Breast epithelium (tissue), 4 donors: ENCODE measurements at regions not wholly inside any gene's neighbourhood (a gene's known extent, or its start where the extent isn't known, plus 50 kb on each side); places are given as distances from the start of the nearest gene placed in this dataset.
A peak's percentile ranks its signal among the peaks of the same experiment; 100 is the strongest.

ENCODE experiments used
- DNase-seq, 2 donors: peaks; one replicate each; pipeline ENCODE4 v3.0.0-alpha.2; 2019; ENCODE audit warnings: low spot score in 2 of 2
- H3K27ac ChIP-seq, 2 donors: fragments of 200-600 bp; sonication (generic) in 1 of 2; one replicate each; pipeline ENCODE4 v1.5.1; 2016 to 2019; ENCODE audit warnings: mild to moderate bottlenecking in 1 of 2
- H3K27me3 ChIP-seq, 2 donors: fragments of 200-600 bp; sonication (generic) in 1 of 2; one replicate each; pipeline versions ENCODE4 v1.5.1 to v1.6.0; 2017 to 2019; ENCODE audit warnings: control low read depth in 1 of 2, mild to moderate bottlenecking in 1 of 2
- H3K36me3 ChIP-seq: fragments of 200-600 bp; one replicate; pipeline ENCODE4 v1.5.1; 2019
- H3K4me1 ChIP-seq, 2 donors: fragments of 200-600 bp; sonication (generic); one replicate each; pipeline ENCODE4 v1.5.1; 2016 to 2019; ENCODE audit warnings: control low read depth in 1 of 2
- H3K4me3 ChIP-seq, 3 donors: fragments of 200-600 bp; sonication (generic); 1 replicate in 2 of 3; 2 replicates in 1 of 3; pipeline ENCODE4 v1.5.1; 2016 to 2019; ENCODE audit warnings: mild to moderate bottlenecking in 3 of 3, moderate library complexity in 2 of 3
- H3K9me3 ChIP-seq, 2 donors: fragments of 200-600 bp; sonication (generic) in 1 of 2; one replicate each; pipeline ENCODE4 v1.5.1; 2016 to 2019; ENCODE audit warnings: control low read depth in 1 of 2
- POLR2A ChIP-seq: fragments of 450-650 bp; IDR thresholded peaks from one replicate; pipeline ENCODE4 v1.6.1; 2016; ENCODE audit warnings: antibody characterized with exemption, mild to moderate bottlenecking, moderate library complexity
- POLR2AphosphoS5 ChIP-seq, 3 donors: sonication (generic); formaldehyde crosslinking; IDR thresholded peaks; one replicate each; pipeline ENCODE4 v1.6.1; 2017; ENCODE audit warnings: antibody characterized with exemption in 3 of 3
- intact Hi-C: fragments of 100-400 bp; cut with DNase I; formaldehyde crosslinking; loops from one replicate; pipeline ENCODE4 v1.15.1; 2023; ENCODE audit warnings: low total_unique reads
- TF ChIP-seq, protein P1 (sequence below), 3 donors: fragments of 450-650 bp; IDR thresholded peaks; one replicate each; pipeline ENCODE4 v1.5.1; 2016 to 2017; ENCODE audit warnings: antibody characterized with exemption in 3 of 3, mild to moderate bottlenecking in 3 of 3, moderate library complexity in 3 of 3

DNA sequence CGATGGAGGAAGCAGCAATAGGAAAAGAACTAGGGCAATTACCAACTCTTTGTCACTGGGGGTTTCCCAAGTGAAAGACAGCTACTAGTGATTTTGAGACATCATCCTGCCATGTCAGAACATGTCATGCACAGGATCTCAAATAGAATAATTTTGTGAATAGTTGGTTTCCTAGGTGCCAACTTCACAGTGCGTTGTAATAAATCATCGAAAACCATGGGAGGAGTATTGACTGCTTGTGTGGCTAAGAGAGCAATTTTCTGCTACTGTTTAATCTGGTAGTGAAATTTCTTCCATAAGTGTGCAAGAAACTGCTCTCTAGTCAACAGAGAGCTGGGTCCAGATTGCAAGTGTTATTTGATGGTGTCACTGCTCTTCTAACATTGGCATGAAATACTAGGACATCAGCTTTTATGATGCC lies 168.6 kb downstream of the NNT start:
- no peak overlapping the region for H3K27ac ChIP-seq
- H3K4me3 ChIP-seq = no peak overlapping the region
- no peak for DNase-seq
- no peaks in the 10 kb centered on the region for H3K36me3 ChIP-seq
- H3K27me3 ChIP-seq = no peaks in the 10 kb centered on the region
- H3K4me1 ChIP-seq = no peaks in the 10 kb centered on the region
- intact Hi-C loops = no loop called here
- H3K9me3 ChIP-seq = no peaks in the 10 kb centered on the region
- no peak for TF ChIP-seq POLR2A
- TF ChIP-seq, protein P1, sequence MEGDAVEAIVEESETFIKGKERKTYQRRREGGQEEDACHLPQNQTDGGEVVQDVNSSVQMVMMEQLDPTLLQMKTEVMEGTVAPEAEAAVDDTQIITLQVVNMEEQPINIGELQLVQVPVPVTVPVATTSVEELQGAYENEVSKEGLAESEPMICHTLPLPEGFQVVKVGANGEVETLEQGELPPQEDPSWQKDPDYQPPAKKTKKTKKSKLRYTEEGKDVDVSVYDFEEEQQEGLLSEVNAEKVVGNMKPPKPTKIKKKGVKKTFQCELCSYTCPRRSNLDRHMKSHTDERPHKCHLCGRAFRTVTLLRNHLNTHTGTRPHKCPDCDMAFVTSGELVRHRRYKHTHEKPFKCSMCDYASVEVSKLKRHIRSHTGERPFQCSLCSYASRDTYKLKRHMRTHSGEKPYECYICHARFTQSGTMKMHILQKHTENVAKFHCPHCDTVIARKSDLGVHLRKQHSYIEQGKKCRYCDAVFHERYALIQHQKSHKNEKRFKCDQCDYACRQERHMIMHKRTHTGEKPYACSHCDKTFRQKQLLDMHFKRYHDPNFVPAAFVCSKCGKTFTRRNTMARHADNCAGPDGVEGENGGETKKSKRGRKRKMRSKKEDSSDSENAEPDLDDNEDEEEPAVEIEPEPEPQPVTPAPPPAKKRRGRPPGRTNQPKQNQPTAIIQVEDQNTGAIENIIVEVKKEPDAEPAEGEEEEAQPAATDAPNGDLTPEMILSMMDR (IDR thresholded peaks at IDR 0.05) = no peak
- TF ChIP-seq POLR2AphosphoS5 (IDR thresholded peaks at IDR 0.05) = no peak

DNA sequence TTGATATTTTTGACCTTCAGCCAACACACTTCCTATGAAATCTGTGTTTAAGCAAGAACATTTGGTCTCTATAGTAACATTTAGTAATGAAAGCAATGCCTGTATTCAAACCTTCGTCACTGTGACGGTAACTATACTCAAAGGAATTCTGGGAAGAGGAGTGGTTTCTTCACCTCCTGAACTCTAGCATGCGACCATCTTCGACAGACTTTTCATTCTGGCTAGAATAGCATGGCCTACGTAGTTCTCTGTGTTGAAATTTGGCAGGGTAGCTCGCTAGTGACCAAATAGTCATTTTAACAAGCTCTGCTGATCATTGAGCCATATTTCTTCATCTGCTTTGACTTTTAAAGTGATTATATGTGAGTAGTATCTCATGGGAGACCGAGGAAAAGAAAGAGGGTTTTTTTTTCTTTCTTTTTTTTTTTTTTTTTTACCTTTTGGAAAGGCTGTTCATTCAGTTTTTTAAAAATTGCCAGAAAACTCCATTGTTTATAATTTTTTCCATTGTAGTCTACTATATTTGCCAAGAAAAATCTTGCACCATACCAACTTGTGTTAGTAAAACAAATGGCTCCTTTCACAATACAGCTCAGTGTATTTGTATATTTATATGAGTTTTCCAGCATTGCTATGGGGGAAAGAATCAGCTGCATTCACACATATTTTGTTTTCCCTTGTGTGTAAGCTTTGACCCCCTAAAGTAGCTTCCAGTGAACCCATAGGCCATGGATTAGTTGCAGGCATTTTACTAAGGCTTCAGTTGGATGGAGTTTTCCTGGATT lies 166.8 kb downstream of the NNT start:
- intact Hi-C loops = no loop called here
- no peak for DNase-seq
- Histone ChIP-seq H3K4me3 (no peak overlapping the region), H3K27ac (peak overlapping the region; percentile 23 to 62), H3K27me3 (no peaks in the 10 kb centered on the region), H3K9me3 (no peaks in the 10 kb centered on the region), H3K36me3 (no peaks in the 10 kb centered on the region), H3K4me1 (no peaks in the 10 kb centered on the region)
- TF ChIP-seq, protein P1 (IDR thresholded peaks at IDR 0.05) = no peak
- TF ChIP-seq POLR2AphosphoS5 (IDR thresholded peaks at IDR 0.05) = no peak
- no peak for TF ChIP-seq POLR2A
